ENCODE measurements at regions not wholly inside any gene's neighbourhood (a gene's known extent, or its start where the extent isn't known, plus 50 kb on each side); places are given as distances from the start of the nearest gene placed in this dataset.

DNA sequence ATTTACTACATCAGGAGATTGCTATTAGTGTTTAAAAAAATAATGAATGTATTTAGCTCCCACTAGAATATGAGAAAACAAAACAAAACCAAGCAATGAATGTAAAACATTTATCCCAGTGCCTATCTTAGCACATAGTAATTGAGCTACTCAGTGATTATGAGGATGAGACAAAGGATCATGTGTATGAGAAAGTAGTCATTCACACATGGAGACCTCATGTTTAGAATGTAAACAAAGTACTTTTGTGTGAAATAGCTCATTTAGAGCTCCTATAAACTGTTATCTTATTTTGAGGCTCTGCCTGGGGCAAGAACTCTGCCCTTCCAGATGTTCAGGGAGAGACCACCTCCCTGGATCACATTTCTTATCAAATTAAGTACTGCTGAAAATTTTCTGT lies 236.8 kb downstream of the LRRN1 start:
- Histone ChIP-seq H3K4me3 (no peak overlapping the region), H3K27ac (no peak overlapping the region), H3K4me1 (no peaks in the 10 kb centered on the region), H3K9me3 (no peaks in the 10 kb centered on the region), H3K27me3 (no peaks in the 10 kb centered on the region), H3K36me3 (no peaks in the 10 kb centered on the region)
- intact Hi-C loops (cut with DNase I) = no loop called here
- DNase-seq = no peak
- TF ChIP-seq POLR2AphosphoS5 (IDR thresholded peaks at IDR 0.05) (no peak), EP300 (IDR thresholded peaks at IDR 0.05) (no peak), CTCF (IDR thresholded peaks at IDR 0.05) (no peak), POLR2A (IDR thresholded peaks at IDR 0.05) (no peak)

DNA sequence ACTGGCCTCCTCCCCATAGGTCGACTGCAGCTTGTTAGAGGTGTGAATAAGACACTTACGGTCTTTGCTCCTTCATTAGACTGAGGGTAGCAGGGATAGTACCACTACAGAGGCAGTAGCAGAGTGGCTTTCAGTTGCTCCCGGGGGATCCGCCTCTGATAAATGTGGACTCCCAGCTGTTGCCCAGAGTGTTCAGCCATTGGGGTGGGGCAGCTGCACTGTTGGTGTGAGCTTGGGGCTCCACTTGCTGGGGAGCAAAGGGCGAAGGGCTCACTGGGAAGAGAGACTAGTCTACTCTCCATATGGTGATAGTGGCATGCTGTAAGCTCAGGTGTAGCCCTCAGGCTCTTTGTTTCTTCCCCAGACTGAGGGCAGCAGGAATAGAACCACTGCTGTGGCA lies 239.1 kb downstream of the LRRN1 start:
- intact Hi-C loops (cut with DNase I) = no loop called here
- no peak for TF ChIP-seq CTCF (IDR thresholded peaks at IDR 0.05)
- TF ChIP-seq EP300 (IDR thresholded peaks at IDR 0.05) = no peak
- no peak for TF ChIP-seq POLR2AphosphoS5 (IDR thresholded peaks at IDR 0.05)
- TF ChIP-seq POLR2A (IDR thresholded peaks at IDR 0.05) = no peak
- Histone ChIP-seq H3K4me3 (no peak overlapping the region), H3K4me1 (no peaks in the 10 kb centered on the region), H3K36me3 (no peaks in the 10 kb centered on the region), H3K27ac (no peak overlapping the region), H3K9me3 (no peaks in the 10 kb centered on the region), H3K27me3 (no peaks in the 10 kb centered on the region)
- WGBS, 2 donors = 73 to 91% methylated on average over 5 of the region's 5 CpGs
- no peak for DNase-seq

GRCh38 chr3:4042070-4042469 lies 242.8 kb downstream of the LRRN1 start:
- Histone ChIP-seq H3K27ac (no peak overlapping the region), H3K9me3 (no peaks in the 10 kb centered on the region), H3K4me1 (no peaks in the 10 kb centered on the region), H3K27me3 (no peaks in the 10 kb centered on the region), H3K36me3 (no peaks in the 10 kb centered on the region), H3K4me3 (no peak overlapping the region)
- TF ChIP-seq EP300 (IDR thresholded peaks at IDR 0.05) (no peak), POLR2AphosphoS5 (IDR thresholded peaks at IDR 0.05) (no peak), POLR2A (IDR thresholded peaks at IDR 0.05) (no peak), CTCF (IDR thresholded peaks at IDR 0.05) (no peak)
- intact Hi-C loops (cut with DNase I) = no loop called here
- DNase-seq = no peak
- 85 to 88% methylated on average over 2 of the region's 2 CpGs for WGBS, 2 donors

DNA sequence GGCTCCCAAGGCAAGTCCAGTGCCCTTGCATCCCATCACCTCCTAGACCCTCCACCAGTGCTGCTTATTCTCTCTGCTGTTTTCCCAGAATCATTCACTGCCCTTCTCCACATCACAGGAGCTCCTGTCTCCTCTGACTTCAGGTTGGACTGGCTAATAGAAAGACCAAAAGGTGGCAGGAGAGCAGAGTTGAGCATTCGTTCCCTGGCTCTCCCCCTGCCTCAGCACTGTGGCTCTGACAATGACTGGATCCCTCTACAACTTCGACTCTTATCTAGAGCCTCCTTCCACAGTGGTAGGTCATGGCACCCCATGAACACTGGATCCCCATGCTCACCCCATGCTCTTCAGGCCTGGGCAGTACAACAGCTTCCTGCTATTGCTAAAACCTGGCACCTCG lies 243.6 kb downstream of the LRRN1 start:
- intact Hi-C loops (cut with DNase I) = no loop called here
- Histone ChIP-seq H3K27ac (no peak overlapping the region), H3K27me3 (no peaks in the 10 kb centered on the region), H3K36me3 (no peaks in the 10 kb centered on the region), H3K4me1 (no peaks in the 10 kb centered on the region), H3K4me3 (no peak overlapping the region), H3K9me3 (no peaks in the 10 kb centered on the region)
- 75 to 81% methylated on average over 3 of the region's 3 CpGs for WGBS, 2 donors
- no peak for TF ChIP-seq EP300 (IDR thresholded peaks at IDR 0.05)
- no peak for TF ChIP-seq POLR2AphosphoS5 (IDR thresholded peaks at IDR 0.05)
- no peak for TF ChIP-seq POLR2A (IDR thresholded peaks at IDR 0.05)
- TF ChIP-seq CTCF (IDR thresholded peaks at IDR 0.05) = no peak
- DNase-seq = no peak

DNA sequence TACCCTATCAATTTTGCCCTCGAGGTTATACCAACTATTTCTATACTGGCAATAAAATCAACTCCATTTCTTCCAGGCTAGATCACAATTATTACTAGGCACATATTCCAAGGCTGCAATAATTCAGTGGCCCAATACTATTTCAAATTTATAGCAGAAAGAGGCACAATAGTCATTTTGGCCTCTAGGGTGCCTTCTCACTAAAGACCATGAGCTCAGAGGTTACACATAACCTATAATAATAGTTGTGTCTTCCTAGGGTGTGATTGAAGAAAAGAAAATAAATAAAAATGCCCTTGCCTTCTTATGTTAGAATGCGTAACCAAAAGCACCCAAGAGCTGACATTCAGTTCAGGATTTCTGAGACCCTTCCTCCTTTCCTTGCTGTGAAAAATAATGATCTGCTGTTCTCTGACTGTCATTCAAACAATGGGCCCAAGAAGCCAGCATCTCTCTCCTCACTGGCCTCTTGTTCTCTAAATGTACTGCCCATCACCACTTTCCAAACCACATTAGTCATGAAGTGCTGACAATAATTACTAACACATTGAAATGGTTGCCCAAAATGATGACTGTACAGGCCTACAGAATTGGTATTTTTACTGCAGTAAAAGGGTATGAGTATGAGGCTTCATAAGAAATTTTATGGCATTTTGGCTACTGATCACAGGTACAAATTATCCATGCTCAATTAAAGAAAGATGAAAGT lies 244.8 kb downstream of the LRRN1 start:
- H3K27ac ChIP-seq = no peak overlapping the region

More for the DNA sequence above, 244.8 kb downstream of the LRRN1 start:
- intact Hi-C loops (cut with DNase I) = no loop called here
- H3K4me1 ChIP-seq = no peaks in the 10 kb centered on the region
- no peaks in the 10 kb centered on the region for H3K36me3 ChIP-seq
- no peak overlapping the region for H3K4me3 ChIP-seq
- WGBS, 2 donors = 85 to 86% methylated on average over 2 of the region's 2 CpGs
- TF ChIP-seq CTCF (IDR thresholded peaks at IDR 0.05) (no peak), EP300 (IDR thresholded peaks at IDR 0.05) (no peak)
- no peak for DNase-seq
- no peaks in the 10 kb centered on the region for H3K27me3 ChIP-seq
- no peaks in the 10 kb centered on the region for H3K9me3 ChIP-seq
